HG03045 (cell line): ENCODE measurements at regions not wholly inside any gene's neighbourhood (a gene's known extent, or its start where the extent isn't known, plus 50 kb on each side); places are given as distances from the start of the nearest gene placed in this dataset.

Source experiments
- ATAC-seq: cut with Tn5 transposase; IDR thresholded peaks from one replicate; pipeline ENCODE4 v1.9.1; 2021; ENCODE audit warnings: mild to moderate bottlenecking, moderate library complexity; ENCODE audit not compliant: unreplicated experiment

GRCh38 chr17:51540151-51540550 lies 279.8 kb downstream of the UTP18 start:
- ATAC-seq = no peak

- no peak for ATAC-seq
Observed at GRCh38 chr17:51541215-51541614, 280.9 kb downstream of the UTP18 start.

GRCh38 chr17:51546114-51546513 lies 285.8 kb downstream of the UTP18 start:
- no peak for ATAC-seq

GRCh38 chr17:51548125-51548524 lies 287.8 kb downstream of the UTP18 start:
- no peak for ATAC-seq

GRCh38 chr17:51555153-51555552 lies 294.8 kb downstream of the UTP18 start:
- ATAC-seq = no peak

- no peak for ATAC-seq
Observed at GRCh38 chr17:51559778-51560177, 299.4 kb downstream of the UTP18 start.

GRCh38 chr17:51560398-51560797 lies 300.1 kb downstream of the UTP18 start:
- ATAC-seq = no peak

- no peak for ATAC-seq
Observed at GRCh38 chr17:51563961-51564360, 303.6 kb downstream of the UTP18 start.

GRCh38 chr17:51572115-51572514 lies 311.8 kb downstream of the UTP18 start:
- ATAC-seq = no peak
